Upper lobe of right lung (tissue), 1 donor: ENCODE measurements at regions not wholly inside any gene's neighbourhood (a gene's known extent, or its start where the extent isn't known, plus 50 kb on each side); places are given as distances from the start of the nearest gene placed in this dataset.

Experiments
- ATAC-seq: fragments of 200-7000 bp; cut with Tn5 transposase; one replicate; pipeline ENCODE4 v1.9.1; 2020; ENCODE audit warnings: mild to moderate bottlenecking, moderate library complexity
- DNase-seq: peaks from one replicate; pipeline ENCODE4 v3.0.0-alpha.2; 2020
- H3K27ac ChIP-seq: fragments of 200-600 bp; one replicate; pipeline ENCODE4 v1.8.0; 2022
- H3K27me3 ChIP-seq: fragments of 200-600 bp; one replicate; pipeline ENCODE4 v1.8.0; 2022; ENCODE audit warnings: mild to moderate bottlenecking
- H3K36me3 ChIP-seq: fragments of 200-600 bp; one replicate; pipeline ENCODE4 v1.8.0; 2022
- H3K4me1 ChIP-seq: fragments of 200-600 bp; one replicate; pipeline ENCODE4 v1.8.0; 2022
- H3K4me3 ChIP-seq: fragments of 200-600 bp; one replicate; pipeline ENCODE4 v1.8.0; 2022; ENCODE audit warnings: mild to moderate bottlenecking
- H3K9me3 ChIP-seq: fragments of 200-600 bp; one replicate; pipeline ENCODE4 v1.8.0; 2022
- intact Hi-C: fragments of 100-400 bp; cut with DNase I; formaldehyde crosslinking; loops from one replicate; pipeline ENCODE4 v1.11.0; 2022
- TF ChIP-seq, protein P1 (sequence below): fragments of 200-600 bp; IDR thresholded peaks from one replicate; pipeline ENCODE4 v1.8.0; 2022; ENCODE audit warnings: antibody characterized with exemption
- donor health status: DM: no; HTN: yes; CAD: no; lungs with severe emphysema.

DNA sequence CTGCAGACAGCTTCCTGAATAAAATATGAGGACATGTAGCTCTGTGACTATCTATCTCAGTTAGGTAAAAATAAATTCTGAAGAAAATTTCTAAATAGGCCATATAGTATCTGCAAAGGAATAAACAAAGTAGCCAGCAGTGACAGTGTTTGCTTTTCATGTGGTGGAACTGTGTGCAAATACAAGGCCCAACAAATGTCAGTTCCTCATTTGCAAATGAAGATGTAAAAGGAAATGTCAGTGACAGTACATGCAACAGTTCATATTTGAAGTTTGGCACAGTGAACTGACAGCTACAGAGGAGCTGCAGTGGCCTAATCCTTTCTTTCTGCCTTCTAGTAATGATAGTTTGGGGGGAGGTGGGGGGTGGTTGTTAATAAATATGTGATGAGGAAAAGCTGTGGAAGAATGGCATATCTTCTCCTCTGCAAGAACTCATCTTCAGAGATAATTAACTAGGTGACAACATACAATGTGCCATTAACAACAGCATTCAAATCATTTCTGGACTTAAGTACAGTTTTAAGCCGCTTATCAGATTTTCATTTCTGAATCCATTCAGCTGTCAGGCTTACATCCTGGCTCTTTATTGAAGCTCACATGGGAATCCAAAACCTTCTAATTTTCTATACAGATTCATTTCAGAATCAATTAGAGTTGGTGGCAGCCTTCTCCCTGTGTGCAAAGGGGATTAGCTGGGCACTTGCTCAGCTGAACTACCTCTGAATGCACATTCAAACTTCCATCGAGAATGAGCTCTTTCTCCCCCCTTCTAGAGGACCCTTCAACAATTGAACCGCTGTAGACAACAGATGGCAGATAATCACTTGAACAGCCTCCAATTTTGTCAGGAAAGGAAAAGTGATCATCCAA lies 1059.0 kb upstream of the EPHA7 start:
- TF ChIP-seq, protein P1, sequence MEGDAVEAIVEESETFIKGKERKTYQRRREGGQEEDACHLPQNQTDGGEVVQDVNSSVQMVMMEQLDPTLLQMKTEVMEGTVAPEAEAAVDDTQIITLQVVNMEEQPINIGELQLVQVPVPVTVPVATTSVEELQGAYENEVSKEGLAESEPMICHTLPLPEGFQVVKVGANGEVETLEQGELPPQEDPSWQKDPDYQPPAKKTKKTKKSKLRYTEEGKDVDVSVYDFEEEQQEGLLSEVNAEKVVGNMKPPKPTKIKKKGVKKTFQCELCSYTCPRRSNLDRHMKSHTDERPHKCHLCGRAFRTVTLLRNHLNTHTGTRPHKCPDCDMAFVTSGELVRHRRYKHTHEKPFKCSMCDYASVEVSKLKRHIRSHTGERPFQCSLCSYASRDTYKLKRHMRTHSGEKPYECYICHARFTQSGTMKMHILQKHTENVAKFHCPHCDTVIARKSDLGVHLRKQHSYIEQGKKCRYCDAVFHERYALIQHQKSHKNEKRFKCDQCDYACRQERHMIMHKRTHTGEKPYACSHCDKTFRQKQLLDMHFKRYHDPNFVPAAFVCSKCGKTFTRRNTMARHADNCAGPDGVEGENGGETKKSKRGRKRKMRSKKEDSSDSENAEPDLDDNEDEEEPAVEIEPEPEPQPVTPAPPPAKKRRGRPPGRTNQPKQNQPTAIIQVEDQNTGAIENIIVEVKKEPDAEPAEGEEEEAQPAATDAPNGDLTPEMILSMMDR, result no peak
- H3K9me3 ChIP-seq, result no peaks in the 10 kb centered on the region
- intact Hi-C loops, result no loop called here
- H3K4me3 ChIP-seq, result no peak overlapping the region
- H3K27ac ChIP-seq, result no peak overlapping the region
- ATAC-seq (no peak), DNase-seq (no peak)
- H3K27me3 ChIP-seq, result no peaks in the 10 kb centered on the region
- H3K36me3 ChIP-seq, result no peaks in the 10 kb centered on the region
- no peaks in the 10 kb centered on the region for H3K4me1 ChIP-seq

DNA sequence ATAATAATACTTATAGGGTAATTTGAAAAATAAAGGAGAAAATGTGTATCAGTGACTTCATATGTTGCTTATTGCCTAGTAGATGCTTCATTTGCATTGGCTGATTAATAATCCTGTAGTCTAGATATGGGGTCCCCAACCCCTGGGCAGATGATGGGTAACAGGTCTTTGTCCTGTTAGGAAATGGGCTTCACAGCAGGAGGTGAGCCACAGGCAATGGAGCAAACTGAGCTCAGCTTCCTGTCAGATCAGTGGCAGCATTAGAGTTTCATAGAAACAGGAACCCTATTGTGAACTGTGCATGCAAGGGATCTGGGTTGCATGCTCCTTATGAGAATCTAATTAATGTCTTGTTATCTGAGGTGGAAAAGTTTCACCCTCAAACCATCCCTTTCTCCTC lies 1049.5 kb upstream of the EPHA7 start:
- intact Hi-C loops, result no loop called here
- no peak overlapping the region for H3K27ac ChIP-seq
- no peaks in the 10 kb centered on the region for H3K27me3 ChIP-seq
- DNase-seq (no peak), ATAC-seq (no peak)
- TF ChIP-seq, protein P1, result no peak
- H3K4me1 ChIP-seq, result no peaks in the 10 kb centered on the region
- H3K4me3 ChIP-seq, result no peak overlapping the region
- H3K9me3 ChIP-seq, result no peaks in the 10 kb centered on the region
- no peaks in the 10 kb centered on the region for H3K36me3 ChIP-seq

DNA sequence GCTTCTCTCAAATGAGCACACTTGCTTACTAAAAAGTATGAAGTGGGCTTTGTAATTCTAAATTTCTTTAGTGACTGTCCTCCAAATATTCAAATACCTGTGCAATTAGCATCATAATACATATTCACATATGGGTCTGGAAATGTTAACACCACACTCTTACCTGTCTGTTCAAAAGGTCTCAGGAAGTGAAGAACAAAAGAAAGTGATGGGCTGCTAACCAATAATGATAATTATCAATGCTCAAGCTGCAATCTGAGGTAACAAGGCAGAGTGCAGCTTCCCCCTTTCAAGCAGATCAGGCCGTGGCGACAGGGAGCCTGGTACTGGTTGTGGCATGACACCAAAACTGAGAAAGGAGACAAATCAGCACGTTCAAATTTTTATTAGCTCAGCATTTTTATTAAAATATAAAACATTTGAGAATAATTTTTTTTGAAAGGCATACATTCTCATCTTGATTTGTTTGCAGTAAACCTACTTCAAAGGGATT lies 1044.7 kb upstream of the EPHA7 start:
- Histone ChIP-seq H3K27me3 (no peaks in the 10 kb centered on the region), H3K4me3 (no peak overlapping the region), H3K9me3 (no peaks in the 10 kb centered on the region), H3K36me3 (no peaks in the 10 kb centered on the region), H3K27ac (no peak overlapping the region), H3K4me1 (no peaks in the 10 kb centered on the region)
- no peak for DNase-seq
- TF ChIP-seq, protein P1, result no peak
- intact Hi-C loops, result no loop called here
- no peak for ATAC-seq

DNA sequence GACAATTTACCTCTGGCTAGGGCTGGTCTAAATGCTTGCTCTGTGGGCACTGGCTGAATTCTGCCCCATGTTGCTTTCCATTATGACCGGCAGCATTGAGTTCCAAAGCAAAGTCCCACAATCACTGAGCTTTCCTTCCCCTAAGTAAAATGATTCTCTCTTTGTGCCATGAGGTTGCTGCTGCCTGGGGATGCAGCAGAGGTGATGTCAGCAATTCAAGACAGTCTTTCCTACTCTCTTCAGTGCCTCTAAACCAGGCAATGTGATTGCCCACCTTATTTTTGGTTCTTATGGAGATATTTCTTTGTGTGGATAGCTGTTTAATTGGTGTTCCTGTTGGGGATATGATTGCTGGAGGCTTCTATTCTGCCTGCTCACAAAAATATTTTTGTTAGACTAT lies 1043.9 kb upstream of the EPHA7 start:
- intact Hi-C loops, result no loop called here
- TF ChIP-seq, protein P1, result no peak
- Histone ChIP-seq H3K9me3 (no peaks in the 10 kb centered on the region), H3K4me1 (no peaks in the 10 kb centered on the region), H3K36me3 (no peaks in the 10 kb centered on the region), H3K27ac (no peak overlapping the region), H3K27me3 (no peaks in the 10 kb centered on the region), H3K4me3 (no peak overlapping the region)
- no peak for DNase-seq
- no peak for ATAC-seq

DNA sequence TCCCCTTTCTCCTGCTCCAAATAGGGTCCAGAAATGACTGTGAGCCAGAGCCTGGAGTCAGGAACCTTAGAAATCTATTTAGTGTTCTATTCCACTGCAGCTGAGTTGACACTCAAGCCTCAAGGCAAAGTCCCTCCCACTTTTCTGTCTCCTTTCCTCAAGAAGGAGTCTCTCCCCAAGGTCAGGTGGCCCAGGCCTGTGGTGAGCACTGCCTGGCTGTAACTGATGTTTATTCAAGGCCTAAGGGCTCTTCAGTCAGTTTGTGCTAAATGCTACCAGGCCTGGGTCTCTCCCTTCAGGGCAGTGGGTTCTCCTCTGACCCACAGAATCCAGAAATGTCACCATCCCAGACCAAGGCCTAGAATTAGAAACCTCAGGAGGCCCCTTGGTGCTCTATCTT lies 1042.9 kb upstream of the EPHA7 start:
- DNase-seq (no peak), ATAC-seq (peak; percentile 58)
- H3K4me1 ChIP-seq, result no peaks in the 10 kb centered on the region
- TF ChIP-seq, protein P1, result no peak
- H3K36me3 ChIP-seq, result no peaks in the 10 kb centered on the region
- no peaks in the 10 kb centered on the region for H3K27me3 ChIP-seq
- no peaks in the 10 kb centered on the region for H3K9me3 ChIP-seq
- no peak overlapping the region for H3K27ac ChIP-seq
- intact Hi-C loops, result no loop called here
- no peak overlapping the region for H3K4me3 ChIP-seq
